GM20431 (cell line): ENCODE measurements at regions not wholly inside any gene's neighbourhood (a gene's known extent, or its start where the extent isn't known, plus 50 kb on each side); places are given as distances from the start of the nearest gene placed in this dataset.

Experiments used
- in situ Hi-C: fragments of 300-500 bp; cut with MseI, MboI; formaldehyde crosslinking; loops from one replicate; pipeline ENCODE4 v1.15.0; 2020; ENCODE audit warnings: low sequenced_read_pairs; ENCODE audit not compliant: unreplicated experiment

GRCh38 chr11:76607431-76607830 is 63.1 kb downstream of the LRRC32 start:
- in situ Hi-C loops: loop anchor here (10.0 kb wide), 1 partner anchor 77 kb away; no protein-coding TSS in a partner anchor

GRCh38 chr11:76605338-76606074 is 65.0 kb downstream of the LRRC32 start:
- in situ Hi-C loops: loop anchor here (10.0 kb wide), 1 partner anchor 79 kb away; no protein-coding TSS in a partner anchor

GRCh38 chr11:76604626-76605241 is 65.8 kb downstream of the LRRC32 start:
- in situ Hi-C loops: loop anchor here (10.0 kb wide), 1 partner anchor 80 kb away; no protein-coding TSS in a partner anchor

DNA sequence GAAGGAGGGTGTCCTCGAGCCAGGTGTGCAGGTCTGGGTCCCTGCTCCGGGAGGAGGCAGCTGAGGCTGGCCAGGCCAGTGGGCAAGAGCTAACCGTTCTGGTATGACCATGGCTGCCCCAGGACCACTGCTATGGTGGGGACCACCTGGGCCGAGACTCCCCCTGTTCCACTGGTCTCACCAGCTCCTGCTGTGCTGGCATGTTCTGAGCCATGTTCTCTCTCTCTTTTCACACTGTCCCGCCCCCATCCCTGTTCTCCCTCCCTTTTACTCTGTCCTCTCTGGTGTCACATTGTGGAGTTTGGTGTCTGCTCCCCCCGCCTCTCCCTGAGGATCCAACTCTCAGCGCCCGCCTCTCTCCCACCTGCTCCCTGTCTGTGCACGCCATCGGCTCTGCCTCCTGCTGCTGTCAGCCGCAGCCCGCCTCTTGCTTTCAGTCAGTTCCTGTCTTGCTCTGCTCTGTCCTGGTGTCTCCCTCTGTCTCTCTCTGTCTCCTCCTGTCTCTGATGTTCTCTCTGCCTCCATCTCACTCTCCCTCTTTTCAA is 66.4 kb downstream of the LRRC32 start:
- in situ Hi-C loops: loop anchor here (10.0 kb wide), 1 partner anchor 81 kb away; no protein-coding TSS in a partner anchor

DNA sequence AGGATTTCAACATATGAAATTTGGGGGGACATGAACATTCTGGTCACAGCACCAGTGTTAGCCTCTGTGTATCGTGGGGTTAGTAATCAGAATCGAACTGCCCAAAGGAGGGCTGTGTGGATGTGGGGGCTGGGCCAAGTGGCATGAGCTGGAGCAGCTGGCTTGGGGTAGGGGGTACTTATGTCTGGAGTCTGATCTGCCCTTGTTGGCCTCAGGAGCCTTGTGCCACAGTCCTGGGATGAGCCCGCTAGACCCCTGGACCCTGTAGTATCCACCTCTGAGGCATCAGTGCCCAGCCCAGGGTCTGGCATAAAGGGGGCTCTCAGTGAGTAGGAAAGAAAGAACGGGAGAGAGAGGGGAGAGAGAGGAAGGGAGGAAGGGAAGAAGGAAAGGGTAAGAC is 67.3 kb downstream of the LRRC32 start:
- in situ Hi-C loops: loop anchor here (10.0 kb wide), 1 partner anchor 82 kb away; no protein-coding TSS in a partner anchor
